GM23248 (cell line): ENCODE measurements at regions not wholly inside any gene's neighbourhood (a gene's known extent, or its start where the extent isn't known, plus 50 kb on each side); places are given as distances from the start of the nearest gene placed in this dataset.

Experiments used
- EZH2 ChIP-seq: fragments of 200-600 bp; sonication (generic); IDR thresholded peaks from 2 replicates; pipeline ENCODE4 v1.6.1; 2018; ENCODE audit warnings: antibody characterized with exemption, mild to moderate bottlenecking; ENCODE audit not compliant: insufficient read depth, poor library complexity, severe bottlenecking
- EZH2phosphoT487 ChIP-seq: fragments of 200-600 bp; sonication (generic); IDR thresholded peaks from 2 replicates; pipeline ENCODE4 v1.6.1; 2018; ENCODE audit warnings: antibody characterized with exemption, moderate library complexity, mild to moderate bottlenecking, low read depth; ENCODE audit not compliant: insufficient read depth

DNA sequence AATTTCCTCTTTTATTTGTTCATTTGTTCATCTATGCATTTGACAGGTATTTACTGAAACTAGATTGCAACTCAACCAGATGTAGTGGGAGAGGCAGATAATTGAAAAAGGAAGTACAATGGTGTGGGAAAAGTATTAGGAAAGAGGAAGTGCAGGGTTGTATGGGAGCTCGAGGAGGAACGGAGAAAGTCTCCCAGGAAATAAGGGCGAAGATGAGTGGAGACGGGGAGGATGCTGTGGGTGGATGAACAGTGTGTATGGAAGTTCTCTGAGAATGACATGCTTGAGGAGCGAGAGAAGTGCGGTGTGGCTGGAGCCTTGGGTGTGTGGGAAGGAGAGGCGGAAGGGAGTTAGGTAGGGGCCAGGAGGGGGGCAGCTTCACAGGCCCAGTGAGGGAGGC lies 87.5 kb upstream of the DHX15 start:
- TF ChIP-seq EZH2 (no peak), EZH2phosphoT487 (no peak)
